CD4-positive, alpha-beta T cell treated with Interleukin-17A for 1 hour (primary cell): ENCODE measurements at regions not wholly inside any gene's neighbourhood (a gene's known extent, or its start where the extent isn't known, plus 50 kb on each side); places are given as distances from the start of the nearest gene placed in this dataset.

Source experiments
- DNase-seq: peaks from one replicate; pipeline ENCODE4 v3.0.0-alpha.2; 2020

GRCh38 chr2:60318544-60318943 lies 234.9 kb downstream of the BCL11A start:
- DNase-seq: no peak

GRCh38 chr2:60317844-60318243 lies 235.6 kb downstream of the BCL11A start:
- DNase-seq: peak; percentile 13

GRCh38 chr2:60317034-60317386 lies 236.4 kb downstream of the BCL11A start:
- DNase-seq: no peak

GRCh38 chr2:60316381-60317033 lies 236.9 kb downstream of the BCL11A start:
- no peak for DNase-seq

- no peak for DNase-seq
Measured at GRCh38 chr2:60313470-60314172, 239.8 kb downstream of the BCL11A start.

- no peak for DNase-seq
Measured at GRCh38 chr2:60312618-60313017, 240.8 kb downstream of the BCL11A start.

GRCh38 chr2:60311524-60311923 lies 241.9 kb downstream of the BCL11A start:
- no peak for DNase-seq

- DNase-seq: no peak
Measured at GRCh38 chr2:60309941-60310660, 243.4 kb downstream of the BCL11A start.

GRCh38 chr2:60309336-60309735 lies 244.1 kb downstream of the BCL11A start:
- DNase-seq: no peak

- DNase-seq: no peak
Measured at GRCh38 chr2:60306267-60306861, 247.1 kb downstream of the BCL11A start.

- DNase-seq: no peak
Measured at GRCh38 chr2:60303680-60304079, 249.8 kb downstream of the BCL11A start.

- DNase-seq: no peak
Measured at GRCh38 chr2:60302377-60303126, 250.9 kb downstream of the BCL11A start.

GRCh38 chr2:60301726-60302125 lies 251.7 kb downstream of the BCL11A start:
- no peak for DNase-seq

GRCh38 chr2:60299179-60299578 lies 254.3 kb downstream of the BCL11A start:
- DNase-seq: no peak

GRCh38 chr2:60298006-60298696 lies 255.3 kb downstream of the BCL11A start:
- no peak for DNase-seq

GRCh38 chr2:60297296-60298005 lies 256.0 kb downstream of the BCL11A start:
- no peak for DNase-seq

GRCh38 chr2:60296219-60296955 lies 257.1 kb downstream of the BCL11A start:
- DNase-seq: no peak

- DNase-seq: no peak
Measured at GRCh38 chr2:60295636-60295962, 257.9 kb downstream of the BCL11A start.

- DNase-seq: no peak
Measured at GRCh38 chr2:60294901-60295635, 258.4 kb downstream of the BCL11A start.

- DNase-seq: no peak
Measured at GRCh38 chr2:60292242-60292641, 261.2 kb downstream of the BCL11A start.
